Neural crest cell (in vitro differentiated cells): ENCODE measurements at regions not wholly inside any gene's neighbourhood (a gene's known extent, or its start where the extent isn't known, plus 50 kb on each side); places are given as distances from the start of the nearest gene placed in this dataset.

Source experiments
- DNase-seq: peaks from one replicate; pipeline ENCODE4 v3.0.0; 2021; ENCODE audit warnings: low read depth, mixed read lengths, low spot score
- H3K27ac Mint-ChIP-seq: one replicate; pipeline ENCODE4 v1.8.0; 2021; ENCODE audit warnings: mild to moderate bottlenecking, mixed read lengths; ENCODE audit not compliant: unreplicated experiment
- H3K27me3 Mint-ChIP-seq: 2 replicates; pipeline ENCODE4 v1.8.0; 2021; ENCODE audit warnings: low read depth, mild to moderate bottlenecking, mixed read lengths
- H3K36me3 Mint-ChIP-seq: 2 replicates; pipeline ENCODE4 v1.8.0; 2021; ENCODE audit warnings: low read depth, mild to moderate bottlenecking, mixed read lengths
- H3K4me1 Mint-ChIP-seq: 2 replicates; pipeline ENCODE4 v1.8.0; 2021; ENCODE audit warnings: mixed read lengths
- H3K4me3 Mint-ChIP-seq: one replicate; pipeline ENCODE4 v1.8.0; 2021; ENCODE audit warnings: mild to moderate bottlenecking, mixed read lengths
- H3K9me3 Mint-ChIP-seq: 2 replicates; pipeline ENCODE4 v1.8.0; 2021; ENCODE audit warnings: mixed read lengths
- CTCF ChIP-seq: fragments of 200-600 bp; sonication (generic); conservative IDR thresholded peaks from 2 replicates; pipeline ENCODE4 v1.5.0; 2021; ENCODE audit warnings: antibody characterized with exemption, mild to moderate bottlenecking

GRCh38 chr2:217647226-217647625 is 355.6 kb downstream of the TNS1 start:
- Mint-ChIP-seq H3K4me3 (no peak overlapping the region), H3K4me1 (peaks cover 6% of the 10 kb centered on the region), H3K27me3 (no peaks in the 10 kb centered on the region), H3K9me3 (no peaks in the 10 kb centered on the region), H3K27ac (no peak overlapping the region), H3K36me3 (no peaks in the 10 kb centered on the region)
- TF ChIP-seq CTCF, result no peak
- DNase-seq, result no peak

GRCh38 chr2:217645896-217646295 is 356.9 kb downstream of the TNS1 start:
- TF ChIP-seq CTCF, result no peak

GRCh38 chr2:217643789-217644301 is 358.9 kb downstream of the TNS1 start:
- no peak overlapping the region for H3K4me3 Mint-ChIP-seq
- no peaks in the 10 kb centered on the region for H3K36me3 Mint-ChIP-seq
- H3K27ac Mint-ChIP-seq, result no peak overlapping the region
- DNase-seq, result no peak
- no peak for TF ChIP-seq CTCF
- H3K4me1 Mint-ChIP-seq, result no peaks in the 10 kb centered on the region
- no peaks in the 10 kb centered on the region for H3K27me3 Mint-ChIP-seq
- H3K9me3 Mint-ChIP-seq, result peaks cover 3% of the 10 kb centered on the region

More at GRCh38 chr2:217645896-217646295, 356.9 kb downstream of the TNS1 start:
- no peaks in the 10 kb centered on the region for H3K27me3 Mint-ChIP-seq
- no peaks in the 10 kb centered on the region for H3K36me3 Mint-ChIP-seq
- peaks cover 3% of the 10 kb centered on the region for H3K9me3 Mint-ChIP-seq
- peaks cover 5% of the 10 kb centered on the region for H3K4me1 Mint-ChIP-seq
- no peak overlapping the region for H3K27ac Mint-ChIP-seq
- H3K4me3 Mint-ChIP-seq, result no peak overlapping the region
- no peak for DNase-seq

- Mint-ChIP-seq H3K4me3 (no peak overlapping the region), H3K27me3 (no peaks in the 10 kb centered on the region), H3K36me3 (no peaks in the 10 kb centered on the region), H3K9me3 (peaks cover 3% of the 10 kb centered on the region), H3K4me1 (peaks cover 3% of the 10 kb centered on the region), H3K27ac (no peak overlapping the region)
- no peak for DNase-seq
- no peak for TF ChIP-seq CTCF
Observed at GRCh38 chr2:217642944-217643343, 359.9 kb downstream of the TNS1 start.

GRCh38 chr2:217641960-217642359 is 360.8 kb downstream of the TNS1 start:
- peaks cover 3% of the 10 kb centered on the region for H3K9me3 Mint-ChIP-seq
- DNase-seq, result no peak
- no peak overlapping the region for H3K27ac Mint-ChIP-seq
- H3K4me1 Mint-ChIP-seq, result peaks cover 13% of the 10 kb centered on the region
- no peak for TF ChIP-seq CTCF
- H3K27me3 Mint-ChIP-seq, result no peaks in the 10 kb centered on the region
- no peaks in the 10 kb centered on the region for H3K36me3 Mint-ChIP-seq
- H3K4me3 Mint-ChIP-seq, result no peak overlapping the region

- no peak for TF ChIP-seq CTCF
- H3K36me3 Mint-ChIP-seq, result no peaks in the 10 kb centered on the region
- no peak for DNase-seq
- H3K4me3 Mint-ChIP-seq, result no peak overlapping the region
- H3K9me3 Mint-ChIP-seq, result peaks cover 6% of the 10 kb centered on the region
- no peak overlapping the region for H3K27ac Mint-ChIP-seq
- H3K4me1 Mint-ChIP-seq, result peaks cover 24% of the 10 kb centered on the region
- no peaks in the 10 kb centered on the region for H3K27me3 Mint-ChIP-seq
Observed at GRCh38 chr2:217639481-217639880, 363.3 kb downstream of the TNS1 start.
